ENCODE measurements at regions not wholly inside any gene's neighbourhood (a gene's known extent, or its start where the extent isn't known, plus 50 kb on each side); places are given as distances from the start of the nearest gene placed in this dataset.
A peak's percentile ranks its signal among the peaks of the same experiment; 100 is the strongest.

DNA sequence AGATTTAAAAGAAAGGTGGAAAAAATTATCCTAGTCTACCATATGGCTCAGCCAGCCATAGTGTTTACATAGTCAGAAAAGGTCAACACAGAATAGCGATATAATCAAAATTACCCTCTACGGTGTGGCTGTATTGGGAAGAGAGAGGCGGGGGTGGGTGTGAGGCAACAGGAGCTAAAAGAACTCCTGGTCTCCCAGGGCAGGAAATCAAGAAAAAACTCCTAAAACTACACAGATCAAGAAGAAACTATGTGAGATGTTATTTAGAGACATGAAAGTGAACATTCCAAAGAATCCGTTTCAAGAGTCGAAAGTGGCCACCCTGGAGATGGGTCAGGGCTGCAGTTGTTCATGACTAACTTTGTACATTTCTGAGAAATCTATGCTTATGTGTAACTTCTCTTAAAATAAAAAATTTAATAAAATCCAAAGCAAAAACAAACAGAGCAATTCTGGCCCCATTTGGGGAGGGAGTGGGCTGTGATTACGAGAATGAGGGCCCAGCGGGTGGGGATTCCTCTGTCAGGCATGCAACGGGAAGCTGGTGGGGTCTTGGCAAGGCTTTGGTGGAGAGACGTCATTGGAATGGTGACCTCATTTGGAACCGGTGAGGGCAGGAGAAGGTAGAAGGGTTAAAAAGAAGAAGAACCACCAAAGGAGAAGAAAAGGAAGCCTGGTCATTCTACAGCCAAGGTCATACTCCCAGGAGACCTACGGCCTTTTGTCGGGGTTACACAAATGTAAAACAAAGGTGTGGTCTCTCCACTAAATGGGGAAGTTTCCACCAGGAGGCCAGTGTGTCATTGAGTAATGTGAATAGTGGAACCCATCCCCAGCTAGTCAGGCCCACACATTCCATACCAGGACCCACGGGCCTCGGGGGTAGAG is 71.2 kb upstream of the DUSP5 start:
- ATAC-seq: peak; percentile 83
- intact Hi-C loops (cut with DNase I, micrococcal nuclease): no loop called here
- DNase-seq: no peak

DNA sequence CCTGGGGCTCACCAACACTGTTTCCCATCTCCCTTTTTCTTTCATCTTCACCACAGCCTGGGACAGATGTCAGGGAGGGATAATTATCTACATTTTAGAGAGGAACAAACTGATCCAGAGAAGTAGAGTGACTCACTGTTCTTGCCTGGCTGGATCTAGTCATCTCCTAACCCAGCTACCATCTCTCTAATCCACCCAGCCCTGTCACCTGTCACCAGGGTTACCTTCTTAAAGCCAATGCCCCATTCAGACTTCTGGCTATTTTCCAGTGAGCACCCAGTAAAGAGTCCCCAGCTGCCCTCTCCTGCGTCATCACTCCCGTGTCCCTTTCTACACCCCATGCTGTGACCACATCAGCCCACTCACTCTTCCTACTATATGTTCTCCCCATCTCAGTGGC is 68.4 kb upstream of the DUSP5 start:
- ATAC-seq (no peak), DNase-seq (peak in 1 of 2 donors; percentile 14)
- intact Hi-C loops (cut with DNase I, micrococcal nuclease): no loop called here

DNA sequence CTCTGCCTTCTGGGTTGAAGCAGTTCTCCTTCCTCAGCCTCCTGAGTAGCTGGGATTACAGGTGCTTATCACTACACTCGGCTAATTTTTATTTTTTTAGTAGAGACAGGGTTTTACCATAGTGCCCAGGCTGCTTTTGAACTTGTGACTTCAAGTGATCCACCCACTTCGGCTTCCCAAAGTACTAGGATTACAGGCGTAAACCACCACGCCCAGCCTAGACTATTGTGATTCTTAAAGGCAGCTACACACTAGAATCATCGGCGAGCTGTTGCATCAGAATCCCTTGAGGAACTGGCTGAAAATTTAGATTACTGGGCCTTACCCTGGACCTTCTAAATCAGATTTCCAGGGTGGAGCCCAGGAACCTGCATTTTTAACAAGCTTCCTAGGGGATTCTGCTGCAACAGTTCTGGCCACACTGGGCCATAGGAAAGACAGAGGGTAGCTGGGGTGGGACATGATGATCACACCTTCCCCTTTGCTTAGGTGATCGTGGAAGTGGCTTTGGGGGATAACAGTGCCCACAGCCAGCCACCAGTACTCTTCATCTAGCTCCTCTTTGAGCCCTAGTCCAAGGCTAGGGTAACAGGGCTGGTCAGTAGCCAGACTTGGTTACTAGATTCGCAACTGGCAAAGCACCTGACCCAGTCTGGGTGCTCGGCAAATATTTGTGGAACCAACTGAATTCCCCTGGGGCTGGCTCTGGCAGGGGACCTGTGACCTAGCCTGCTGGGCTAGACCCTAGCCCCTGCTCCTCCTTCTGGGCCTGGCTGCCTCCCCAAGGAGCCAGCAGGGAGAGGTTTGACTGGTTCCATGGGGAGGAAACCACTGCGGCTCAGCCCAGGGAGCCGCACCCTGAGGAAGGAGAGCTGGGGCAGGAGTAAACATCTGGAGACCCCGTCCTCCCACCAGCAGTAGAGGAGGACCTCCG is 67.1 kb upstream of the DUSP5 start:
- no peak for DNase-seq
- ATAC-seq: peak; percentile 33
- intact Hi-C loops (cut with DNase I, micrococcal nuclease): no loop called here

DNA sequence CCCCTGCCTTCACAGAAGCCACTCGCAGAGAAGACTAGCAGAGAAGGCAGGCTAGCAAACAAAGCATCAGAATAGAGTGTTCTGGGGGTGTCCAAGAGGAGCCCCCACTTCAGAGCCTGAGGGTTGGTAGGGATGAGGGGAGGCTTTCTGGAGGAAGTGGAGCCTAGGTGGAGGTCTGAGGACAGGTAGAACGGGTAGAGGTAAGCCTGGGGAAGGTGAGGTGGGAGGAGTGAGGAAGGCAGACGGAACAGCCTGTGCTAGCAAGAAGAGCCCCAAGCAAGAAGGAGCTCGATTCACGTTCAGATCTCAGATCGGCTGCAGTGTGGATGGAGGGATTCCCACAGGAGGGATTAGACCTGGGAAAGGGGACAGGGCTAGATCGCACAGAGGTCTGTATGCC is 66.0 kb upstream of the DUSP5 start:
- intact Hi-C loops (cut with DNase I, micrococcal nuclease): no loop called here
- ATAC-seq (no peak), DNase-seq (peak in 1 of 2 donors; percentile 10)

DNA sequence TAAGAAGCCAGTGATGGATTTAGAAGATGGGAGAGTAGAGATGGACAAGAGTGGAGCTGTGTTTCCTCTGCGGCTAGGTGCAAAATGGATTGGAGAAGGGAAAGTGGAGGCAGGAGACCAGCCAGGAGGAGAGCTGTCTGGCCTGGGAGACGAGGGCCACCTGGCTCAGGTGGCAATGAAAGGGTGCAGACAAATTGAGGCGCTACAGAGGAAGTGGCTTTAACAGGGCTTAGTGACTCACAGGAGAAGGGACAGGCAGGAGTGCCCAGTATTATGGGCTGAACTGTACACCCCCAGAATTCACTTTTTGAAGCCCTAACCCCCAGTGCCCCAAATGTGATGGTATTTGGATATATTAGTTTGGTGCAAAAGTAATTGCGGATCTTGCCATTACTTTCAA is 65.6 kb upstream of the DUSP5 start:
- DNase-seq (no peak), ATAC-seq (no peak)
- intact Hi-C loops (cut with DNase I, micrococcal nuclease): no loop called here

DNA sequence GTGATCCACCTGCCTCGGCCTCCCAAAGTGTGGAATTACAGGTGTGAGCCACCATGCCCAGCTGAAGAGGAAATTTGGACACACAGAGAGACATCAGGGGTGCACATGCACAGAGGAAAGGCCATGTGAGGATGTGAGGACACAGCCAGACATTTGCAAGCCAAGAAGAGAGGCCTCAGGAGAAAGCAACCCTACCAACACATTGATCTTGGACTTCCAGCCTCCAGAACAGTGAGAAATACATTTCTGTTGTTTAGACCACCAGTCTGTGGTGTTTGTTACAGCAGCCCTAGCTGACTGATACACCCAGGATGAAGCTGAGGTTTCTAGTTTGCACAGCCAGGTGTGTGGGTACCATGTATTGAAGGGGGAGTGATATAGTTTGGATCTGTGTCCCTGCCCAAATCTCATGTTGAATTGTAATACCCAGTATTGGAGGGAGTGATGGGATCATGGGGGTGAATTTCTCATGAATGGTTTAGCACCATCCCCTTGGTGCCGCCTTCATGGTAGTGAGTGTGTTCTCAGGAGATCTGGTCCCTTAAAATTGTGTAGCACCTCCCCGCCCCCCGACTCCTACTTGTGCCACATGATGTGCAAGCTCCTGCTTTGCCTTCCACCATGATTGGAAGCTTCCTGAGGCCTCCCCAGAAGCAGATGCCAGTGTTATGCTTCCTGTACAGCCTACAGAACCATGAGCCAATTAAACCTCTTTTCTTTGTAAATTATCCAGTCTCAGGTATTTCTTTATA is 64.7 kb upstream of the DUSP5 start:
- DNase-seq (no peak), ATAC-seq (no peak)
- intact Hi-C loops (cut with DNase I, micrococcal nuclease): no loop called here

DNA sequence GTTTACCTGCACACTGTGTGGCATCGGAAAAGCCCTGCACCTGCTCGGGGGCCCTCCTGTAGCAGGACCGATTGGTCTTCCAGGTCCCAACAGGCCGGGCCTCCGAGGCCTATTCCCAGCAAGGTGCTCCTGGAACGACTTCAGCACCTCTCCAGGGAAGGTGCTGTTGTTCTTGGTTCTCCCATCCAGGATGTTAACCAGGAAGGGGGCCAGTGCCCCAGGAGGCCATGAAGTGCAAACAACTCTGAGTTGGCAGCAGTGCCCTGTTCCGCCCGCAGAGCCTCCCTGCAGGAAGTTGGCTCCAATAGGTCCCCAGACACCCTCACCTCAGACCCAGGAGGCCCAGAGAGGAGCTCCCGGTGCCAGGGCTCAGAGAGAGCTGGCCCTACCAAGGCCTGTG is 64.0 kb upstream of the DUSP5 start:
- intact Hi-C loops (cut with DNase I, micrococcal nuclease): no loop called here
- no peak for ATAC-seq
- no peak for DNase-seq

DNA sequence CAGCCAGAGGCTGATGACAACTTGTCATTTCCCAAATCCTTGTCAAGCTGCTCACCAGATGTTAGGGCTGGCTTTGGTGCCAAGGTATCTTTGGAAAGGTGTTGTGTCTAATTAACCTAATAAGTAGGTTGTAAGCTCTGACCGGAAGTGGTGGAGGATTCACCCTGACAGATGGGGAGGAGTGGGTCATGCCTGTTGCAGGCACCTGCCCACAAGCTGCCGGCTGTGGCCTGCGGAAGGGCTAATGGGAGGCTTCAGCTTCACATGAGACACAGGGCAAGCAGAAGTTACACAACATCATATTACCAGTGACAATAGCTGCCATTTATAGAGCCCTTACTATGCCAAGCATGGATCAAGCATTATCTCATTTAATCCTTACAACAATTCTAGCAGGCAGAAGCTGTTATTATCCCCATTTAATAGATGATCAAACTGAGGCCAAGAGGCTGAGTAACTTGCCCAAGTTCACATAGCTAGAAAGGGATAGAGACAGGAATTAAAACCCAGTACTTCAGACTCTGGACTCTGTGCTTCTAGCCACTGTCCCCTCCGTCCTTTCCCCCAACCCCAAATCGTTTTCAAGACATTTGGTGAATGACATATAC is 63.1 kb upstream of the DUSP5 start:
- DNase-seq: no peak
- intact Hi-C loops (cut with DNase I, micrococcal nuclease): no loop called here
- ATAC-seq: no peak

DNA sequence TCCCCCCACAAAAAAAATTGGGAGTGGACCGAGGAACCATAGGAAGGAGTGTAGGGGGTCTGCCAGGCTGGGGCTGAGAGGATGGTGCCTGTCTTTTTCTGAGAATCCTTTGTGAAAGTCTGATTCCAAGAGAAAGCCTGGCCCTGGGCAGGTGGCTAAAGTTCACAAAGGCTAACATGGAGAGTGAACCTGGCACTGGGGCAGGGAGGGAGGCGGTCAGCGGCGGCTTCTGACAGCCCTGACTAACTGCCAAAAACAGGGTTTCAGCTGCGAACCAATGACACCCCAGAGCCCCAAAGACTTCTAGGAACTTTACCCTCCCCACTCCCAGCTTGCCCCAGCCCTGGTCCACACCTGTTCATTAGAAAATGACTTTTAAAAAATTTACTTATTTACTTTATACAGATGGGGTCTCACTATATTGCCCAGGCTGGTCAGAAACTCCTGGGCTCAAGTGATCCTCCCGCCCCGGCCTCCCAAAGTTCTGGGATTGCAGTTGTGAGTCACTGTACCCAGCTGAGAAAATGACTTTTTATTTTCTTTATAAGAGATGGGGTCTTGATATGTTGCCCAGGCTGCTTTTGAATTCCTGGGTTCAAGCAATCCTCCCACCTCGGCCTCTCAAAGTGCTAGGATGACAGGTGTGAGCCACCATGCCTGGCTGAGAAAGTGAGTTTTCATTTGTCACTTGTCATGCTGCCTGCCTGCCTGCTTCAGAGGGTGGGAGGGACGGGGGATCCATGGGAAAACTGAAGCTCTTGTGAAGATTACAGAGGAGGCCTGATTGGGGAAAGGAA is 61.0 kb upstream of the DUSP5 start:
- intact Hi-C loops (cut with DNase I, micrococcal nuclease): no loop called here
- no peak for DNase-seq
- ATAC-seq: no peak

DNA sequence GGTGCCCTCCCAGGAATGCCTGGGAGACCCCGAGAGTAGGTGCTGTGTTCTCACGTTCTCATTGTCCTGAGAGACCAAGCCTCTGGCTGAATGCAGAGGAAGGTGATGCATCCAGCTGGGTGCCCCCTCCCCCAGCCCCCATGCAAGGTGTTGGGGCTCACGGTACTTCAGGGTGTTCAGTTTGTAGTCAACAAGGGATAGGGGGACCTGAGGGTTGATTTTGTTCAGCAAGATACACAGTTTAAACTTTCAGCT is 60.4 kb upstream of the DUSP5 start:
- ATAC-seq (no peak), DNase-seq (no peak)
- intact Hi-C loops (cut with DNase I, micrococcal nuclease): no loop called here

DNA sequence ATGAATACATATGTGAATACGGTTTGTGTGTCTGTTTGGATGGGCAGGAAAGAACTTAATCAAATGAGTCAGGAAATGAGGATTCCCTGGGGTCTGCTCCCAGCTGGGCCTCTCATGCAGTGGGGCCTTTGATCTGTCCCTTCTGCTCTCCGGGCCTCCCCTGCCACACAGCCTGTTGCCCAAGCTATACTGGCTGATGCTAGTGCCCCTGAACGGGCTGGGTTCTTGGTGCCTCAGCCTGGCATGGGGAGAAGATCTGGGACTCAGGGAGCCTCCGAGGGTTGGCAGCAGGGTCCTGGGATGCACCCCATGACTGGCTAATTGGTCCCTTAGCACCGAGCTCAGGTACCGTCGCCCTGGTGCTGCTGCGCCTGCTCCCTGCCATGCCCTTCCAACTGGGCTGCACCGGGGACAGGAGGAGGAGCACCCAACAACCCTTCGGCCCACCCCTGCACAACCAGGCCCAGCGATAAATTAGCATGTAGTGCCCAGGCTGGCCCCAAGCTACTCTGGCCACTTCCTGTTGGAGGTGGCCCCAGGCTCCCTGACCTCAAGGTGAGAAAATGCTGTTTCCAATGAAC is 59.9 kb upstream of the DUSP5 start:
- ATAC-seq: no peak
- intact Hi-C loops (cut with DNase I, micrococcal nuclease): no loop called here
- DNase-seq: no peak

DNA sequence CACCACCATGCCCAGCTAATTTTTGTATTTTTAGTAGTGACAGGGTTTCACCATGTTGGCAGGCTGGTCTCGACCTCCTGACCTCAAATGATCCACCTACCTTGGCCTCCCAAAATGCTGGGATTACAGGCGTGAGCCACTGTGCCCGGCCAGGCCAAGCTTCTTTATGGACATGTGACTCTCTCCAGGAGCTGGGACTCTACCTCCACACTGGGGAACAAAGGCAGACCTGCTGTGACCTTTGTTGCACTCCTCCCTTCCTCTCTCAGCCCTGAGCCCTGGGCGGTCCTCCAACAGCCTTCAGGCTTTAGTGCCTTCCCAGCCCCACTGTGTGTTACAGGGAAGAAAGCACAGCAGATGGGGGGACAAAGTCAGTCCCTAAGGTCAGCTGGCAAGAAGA is 55.0 kb upstream of the DUSP5 start:
- DNase-seq: no peak
- no peak for ATAC-seq
- intact Hi-C loops (cut with DNase I, micrococcal nuclease): no loop called here

DNA sequence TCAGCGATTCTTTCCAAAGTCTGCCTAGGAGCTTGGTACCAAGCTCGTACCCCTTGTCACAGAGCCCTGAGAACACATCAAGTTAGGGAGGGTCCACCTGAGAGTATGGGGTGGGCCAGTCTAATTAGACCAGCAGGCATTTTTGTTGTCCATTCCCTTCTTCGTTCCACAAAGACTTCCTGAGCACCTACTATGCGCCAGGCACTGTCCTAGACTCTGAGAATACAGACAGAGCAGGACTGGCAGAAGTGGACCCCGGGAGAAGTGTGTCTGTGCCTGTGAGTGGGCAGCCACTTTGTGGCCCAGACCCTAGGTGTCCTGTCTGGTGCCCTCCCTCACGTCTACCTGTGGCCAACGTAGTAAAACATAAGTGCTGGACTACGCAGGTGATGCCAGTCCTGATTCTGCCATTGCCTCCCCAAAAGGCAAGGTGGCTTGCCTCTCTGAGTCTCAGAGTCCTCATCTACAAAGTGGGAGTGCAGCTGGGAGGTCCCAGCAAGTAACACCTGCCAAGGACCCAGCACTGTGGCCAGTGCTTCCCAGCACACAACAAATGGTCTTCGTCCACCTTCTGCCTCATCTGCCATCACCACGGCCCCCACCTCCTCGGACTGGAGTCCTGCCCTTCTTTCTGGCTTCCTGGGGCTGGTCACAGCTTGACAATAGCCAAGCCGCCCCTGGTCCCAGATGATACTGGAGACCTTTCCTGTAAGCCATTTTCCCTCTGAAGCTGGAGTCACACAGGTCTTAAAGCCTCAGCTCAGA is 54.3 kb upstream of the DUSP5 start:
- intact Hi-C loops (cut with DNase I, micrococcal nuclease): no loop called here
- ATAC-seq (no peak), DNase-seq (no peak)

DNA sequence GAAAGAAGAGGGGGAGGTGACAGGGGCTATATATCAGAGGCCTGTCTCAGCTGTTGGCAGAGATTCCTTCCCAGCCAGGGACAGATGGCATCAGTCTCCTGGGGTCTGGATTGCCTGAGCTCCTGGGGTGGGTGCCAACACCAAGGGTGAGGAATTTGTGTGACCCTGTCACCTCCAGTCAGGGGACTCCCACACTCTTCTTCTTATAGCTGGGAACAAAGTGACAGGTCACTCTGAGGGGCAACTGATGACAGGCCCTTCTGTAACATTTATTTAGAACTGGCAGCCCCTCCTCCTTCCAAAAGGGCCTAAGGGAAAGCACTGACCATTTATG is 53.7 kb upstream of the DUSP5 start:
- intact Hi-C loops (cut with DNase I, micrococcal nuclease): no loop called here
- DNase-seq: no peak
- no peak for ATAC-seq

DNA sequence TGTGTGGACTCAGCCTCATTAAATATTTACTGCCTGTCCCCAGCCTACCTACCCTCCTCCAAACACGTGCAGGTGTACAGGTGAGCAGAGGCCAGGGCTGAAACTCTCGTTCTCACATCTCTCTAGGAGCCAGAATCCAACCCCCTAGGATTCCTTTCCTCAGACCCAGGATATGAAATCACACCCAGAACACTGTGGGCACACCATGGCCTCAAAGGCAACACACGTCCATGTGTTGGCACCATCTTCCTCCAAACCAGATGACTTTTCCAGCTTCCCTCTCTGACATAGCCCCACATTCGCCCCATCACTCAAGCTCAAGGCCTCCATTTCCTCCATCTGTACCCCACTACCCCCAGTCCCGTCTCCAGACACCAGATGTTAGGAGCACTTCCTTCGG is 51.8 kb upstream of the DUSP5 start:
- DNase-seq (no peak), ATAC-seq (no peak)
- intact Hi-C loops (cut with DNase I, micrococcal nuclease): no loop called here

DNA sequence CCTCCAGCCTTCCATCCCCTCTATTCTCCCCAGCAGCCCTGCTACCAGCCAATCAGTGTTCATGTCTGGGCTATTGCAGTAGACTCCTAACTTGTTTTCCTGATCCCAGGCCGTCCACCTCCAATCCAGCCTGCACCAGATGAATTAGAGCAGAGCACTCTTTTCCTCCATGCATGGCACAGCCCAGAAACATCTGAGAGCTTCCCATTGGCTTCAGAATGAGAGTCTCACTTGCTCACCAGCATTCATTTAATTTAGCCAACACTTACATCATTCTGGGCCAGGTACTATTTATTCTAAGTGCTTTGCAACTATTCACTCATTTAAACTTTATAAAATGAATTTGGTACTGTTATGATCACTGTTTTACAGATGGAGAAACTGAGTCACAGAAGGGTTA is 51.4 kb upstream of the DUSP5 start:
- ATAC-seq: no peak
- intact Hi-C loops (cut with DNase I, micrococcal nuclease): no loop called here

DNA sequence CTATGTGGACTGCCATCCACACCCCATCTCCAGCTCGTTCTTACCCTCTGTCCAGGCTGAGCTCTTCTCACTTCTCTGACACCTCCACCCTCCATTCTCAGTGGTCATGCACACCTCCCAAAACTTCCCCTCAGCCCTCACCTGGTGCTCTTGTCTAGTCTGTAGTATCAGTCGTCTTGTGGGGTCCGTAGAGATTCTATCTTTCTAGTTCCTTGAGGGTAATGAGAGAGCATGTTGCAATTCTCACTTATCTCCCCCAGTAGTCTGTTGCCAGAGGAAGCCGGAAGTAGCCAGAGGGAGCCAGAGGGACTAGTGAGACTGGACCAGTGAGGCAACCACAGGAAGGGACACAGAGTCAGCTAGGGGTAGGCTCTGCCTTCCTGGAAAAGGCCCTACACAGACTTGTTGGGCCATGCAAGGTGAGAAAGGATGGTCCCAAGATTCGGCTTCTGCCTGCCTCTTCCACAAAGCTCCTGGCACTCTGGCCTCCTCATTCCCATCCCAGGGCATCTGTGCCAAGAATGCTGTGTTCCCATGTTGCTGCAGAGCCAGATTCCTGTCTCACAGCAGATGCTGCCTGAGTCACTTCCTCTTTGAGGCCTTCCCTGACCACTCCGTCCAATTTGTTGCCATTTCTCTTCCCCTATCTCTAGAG is 50.6 kb upstream of the DUSP5 start:
- DNase-seq: no peak
- intact Hi-C loops (cut with DNase I, micrococcal nuclease): no loop called here
- ATAC-seq: no peak

More for the DNA sequence above, 51.4 kb upstream of the DUSP5 start:
- no peak for DNase-seq

Data from left colon (tissue), 2 donors.